ENCODE measurements at regions not wholly inside any gene's neighbourhood (a gene's known extent, or its start where the extent isn't known, plus 50 kb on each side); places are given as distances from the start of the nearest gene placed in this dataset.

DNA sequence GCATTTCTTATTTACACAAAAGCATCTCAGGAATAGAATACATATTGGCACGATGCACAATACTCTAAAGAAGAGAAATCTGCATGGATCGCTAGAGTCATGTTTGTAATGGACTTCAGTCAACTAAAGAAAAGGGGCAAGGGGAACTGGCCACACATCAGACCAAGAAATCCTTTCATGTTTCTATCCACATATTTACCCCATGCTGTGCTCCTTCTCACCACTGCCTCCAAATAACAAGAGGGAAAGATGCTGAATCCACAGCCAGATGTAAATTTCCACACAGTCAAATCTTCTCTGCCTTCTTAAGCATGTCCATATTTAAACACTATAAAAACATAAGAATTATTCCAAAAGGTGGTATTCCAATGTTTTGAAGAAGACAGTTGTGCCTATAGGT lies 67.6 kb downstream of the COX18 start:
- H3K4me3 ChIP-seq = no peak overlapping the region
- intact Hi-C loops (cut with DNase I) = no loop called here
- no peak overlapping the region for H3K27ac ChIP-seq
- H3K27me3 ChIP-seq = no peaks in the 10 kb centered on the region
- no peaks in the 10 kb centered on the region for H3K4me1 ChIP-seq
- no peak for DNase-seq (ENCODE audit: low spot score in 2 of 2)
- TF ChIP-seq, protein P1, sequence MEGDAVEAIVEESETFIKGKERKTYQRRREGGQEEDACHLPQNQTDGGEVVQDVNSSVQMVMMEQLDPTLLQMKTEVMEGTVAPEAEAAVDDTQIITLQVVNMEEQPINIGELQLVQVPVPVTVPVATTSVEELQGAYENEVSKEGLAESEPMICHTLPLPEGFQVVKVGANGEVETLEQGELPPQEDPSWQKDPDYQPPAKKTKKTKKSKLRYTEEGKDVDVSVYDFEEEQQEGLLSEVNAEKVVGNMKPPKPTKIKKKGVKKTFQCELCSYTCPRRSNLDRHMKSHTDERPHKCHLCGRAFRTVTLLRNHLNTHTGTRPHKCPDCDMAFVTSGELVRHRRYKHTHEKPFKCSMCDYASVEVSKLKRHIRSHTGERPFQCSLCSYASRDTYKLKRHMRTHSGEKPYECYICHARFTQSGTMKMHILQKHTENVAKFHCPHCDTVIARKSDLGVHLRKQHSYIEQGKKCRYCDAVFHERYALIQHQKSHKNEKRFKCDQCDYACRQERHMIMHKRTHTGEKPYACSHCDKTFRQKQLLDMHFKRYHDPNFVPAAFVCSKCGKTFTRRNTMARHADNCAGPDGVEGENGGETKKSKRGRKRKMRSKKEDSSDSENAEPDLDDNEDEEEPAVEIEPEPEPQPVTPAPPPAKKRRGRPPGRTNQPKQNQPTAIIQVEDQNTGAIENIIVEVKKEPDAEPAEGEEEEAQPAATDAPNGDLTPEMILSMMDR (IDR thresholded peaks at IDR 0.05) = no peak
- H3K9me3 ChIP-seq = no peaks in the 10 kb centered on the region
- H3K36me3 ChIP-seq = no peaks in the 10 kb centered on the region

DNA sequence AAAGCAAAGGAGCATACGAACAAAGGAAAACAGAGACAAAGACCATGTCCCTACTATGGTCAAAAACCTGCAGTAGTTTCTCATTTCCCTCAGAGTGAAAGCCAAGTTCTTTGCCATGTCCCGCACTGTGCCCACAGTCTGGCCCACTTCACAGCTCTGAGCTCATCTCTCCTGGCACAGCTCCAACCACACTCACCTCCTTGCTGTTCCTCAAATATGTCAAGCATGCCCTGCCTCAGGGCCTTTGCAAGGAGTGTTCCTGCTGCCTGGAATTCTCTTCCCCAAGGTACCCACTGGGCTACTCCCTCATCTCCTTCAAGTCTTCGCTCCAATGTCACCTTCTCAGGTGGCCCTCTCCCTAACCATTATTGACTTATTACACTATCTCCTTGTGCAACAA lies 72.1 kb downstream of the COX18 start:
- Histone ChIP-seq H3K4me1 (no peaks in the 10 kb centered on the region), H3K27me3 (no peaks in the 10 kb centered on the region), H3K36me3 (no peaks in the 10 kb centered on the region), H3K4me3 (no peak overlapping the region), H3K27ac (no peak overlapping the region), H3K9me3 (no peaks in the 10 kb centered on the region)
- DNase-seq (ENCODE audit: low spot score in 2 of 2) = no peak
- TF ChIP-seq, protein P1 (IDR thresholded peaks at IDR 0.05) = no peak
- intact Hi-C loops (cut with DNase I) = no loop called here

DNA sequence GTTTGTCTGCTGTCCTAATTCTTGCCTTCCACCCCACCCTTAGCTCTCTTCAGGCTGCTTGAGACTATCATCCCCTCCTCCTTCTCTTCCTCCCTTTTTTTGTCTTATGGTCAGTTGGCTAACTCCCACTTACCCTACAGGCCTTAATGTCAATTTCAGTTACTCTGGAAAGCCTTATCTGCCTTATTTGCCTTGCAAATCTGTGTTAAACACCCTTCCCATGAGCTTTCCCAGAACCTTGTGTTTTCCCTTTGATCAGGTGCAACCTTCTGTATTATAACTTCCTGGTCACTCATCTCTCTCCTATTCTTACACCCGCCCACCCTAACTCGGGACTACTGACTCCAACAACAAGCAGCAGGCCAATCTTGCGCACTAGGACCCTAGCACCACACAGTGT lies 74.8 kb downstream of the COX18 start:
- TF ChIP-seq, protein P1 (IDR thresholded peaks at IDR 0.05) = no peak
- Histone ChIP-seq H3K27ac (no peak overlapping the region), H3K4me3 (no peak overlapping the region), H3K4me1 (no peaks in the 10 kb centered on the region), H3K27me3 (no peaks in the 10 kb centered on the region), H3K36me3 (no peaks in the 10 kb centered on the region), H3K9me3 (no peaks in the 10 kb centered on the region)
- no peak for DNase-seq (ENCODE audit: low spot score in 2 of 2)
- intact Hi-C loops (cut with DNase I) = no loop called here

DNA sequence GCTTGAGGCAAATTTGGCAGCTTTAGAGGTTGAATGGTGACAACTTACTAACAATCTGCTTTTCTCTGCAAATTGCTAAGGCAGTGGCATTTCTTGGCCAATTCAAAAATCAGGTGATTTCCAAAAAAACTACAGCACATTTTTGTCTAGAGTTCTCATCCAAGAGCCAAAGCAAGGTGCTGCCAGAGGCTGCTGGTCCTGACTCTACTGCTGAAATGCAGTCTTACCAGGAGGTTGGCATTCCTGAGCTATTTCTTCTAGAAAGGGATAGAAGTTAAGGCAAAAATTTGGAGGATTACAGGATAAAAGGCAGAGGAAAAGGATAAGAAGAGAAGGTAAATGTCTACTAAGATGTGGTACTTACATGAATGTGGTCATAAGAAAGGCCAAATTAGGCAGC lies 75.6 kb downstream of the COX18 start:
- Histone ChIP-seq H3K4me1 (no peaks in the 10 kb centered on the region), H3K9me3 (no peaks in the 10 kb centered on the region), H3K27me3 (no peaks in the 10 kb centered on the region), H3K4me3 (no peak overlapping the region), H3K36me3 (no peaks in the 10 kb centered on the region), H3K27ac (no peak overlapping the region)
- TF ChIP-seq, protein P1 (IDR thresholded peaks at IDR 0.05) = no peak
- DNase-seq (ENCODE audit: low spot score in 2 of 2) = no peak
- intact Hi-C loops (cut with DNase I) = no loop called here

DNA sequence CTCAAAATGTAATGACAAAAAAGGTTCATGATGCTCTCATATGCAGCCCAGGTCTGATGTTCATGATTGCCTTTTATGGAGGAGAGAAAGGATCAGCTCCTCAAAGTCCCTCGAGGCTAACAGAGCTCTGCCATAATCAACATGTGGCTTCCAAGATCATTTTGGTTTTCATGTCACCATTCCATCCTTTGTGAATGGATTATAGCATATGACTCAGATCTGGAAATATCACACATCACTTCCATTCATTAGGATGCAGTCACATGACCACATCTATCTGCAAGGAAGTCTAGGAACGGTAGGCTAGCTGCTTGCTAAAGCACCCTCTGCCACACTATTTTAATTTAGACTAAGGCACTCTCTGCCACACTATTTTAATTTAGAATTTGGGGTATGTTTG lies 77.6 kb downstream of the COX18 start:
- no peak overlapping the region for H3K27ac ChIP-seq
- no peaks in the 10 kb centered on the region for H3K27me3 ChIP-seq
- TF ChIP-seq, protein P1 (IDR thresholded peaks at IDR 0.05) = no peak
- H3K4me3 ChIP-seq = no peak overlapping the region
- no peaks in the 10 kb centered on the region for H3K9me3 ChIP-seq
- H3K4me1 ChIP-seq = no peaks in the 10 kb centered on the region
- no peaks in the 10 kb centered on the region for H3K36me3 ChIP-seq
- no peak for DNase-seq (ENCODE audit: low spot score in 2 of 2)
- intact Hi-C loops (cut with DNase I) = no loop called here

Measured in ascending aorta (tissue), 2 donors.